ENCODE measurements at regions not wholly inside any gene's neighbourhood (a gene's known extent, or its start where the extent isn't known, plus 50 kb on each side); places are given as distances from the start of the nearest gene placed in this dataset.

DNA sequence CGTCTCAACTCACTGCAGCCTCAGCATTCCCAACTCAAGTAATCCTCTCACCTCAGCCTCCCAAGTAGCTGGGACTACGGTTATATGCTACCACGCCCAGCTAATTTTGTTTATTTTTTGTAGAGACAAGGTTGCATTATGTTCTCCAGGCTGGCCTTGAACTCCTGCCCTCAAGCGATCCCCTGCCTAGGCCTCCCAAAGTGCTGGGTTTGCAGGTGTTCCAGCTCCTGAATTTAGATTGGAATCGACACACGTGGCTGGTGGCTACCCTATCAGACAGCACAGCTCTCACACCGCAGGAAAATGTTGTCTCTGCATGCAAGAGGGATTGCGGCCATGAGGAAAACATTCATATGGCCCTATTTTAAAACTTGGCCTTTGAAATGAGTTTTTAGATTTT, 76.7 kb upstream of the GALNT2 start:
- 75 to 83% (median 79%) methylated on average over 8 of the region's 8 CpGs for whole genome bisulfite sequencing, 5 donors
- Histone ChIP-seq H3K36me3 (no peaks in the 10 kb centered on the region), H3K4me3 (no peak overlapping the region), H3K9me3 (no peaks in the 10 kb centered on the region), H3K4me1 (peaks cover 0 to 7% (median 1%) of the 10 kb centered on the region in 4 donors), H3K27ac (no peak overlapping the region), H3K27me3 (no peaks in the 10 kb centered on the region)
- no peak for DNase-seq
- no peak for TF ChIP-seq POLR2A (IDR thresholded peaks at IDR 0.05)
- TF ChIP-seq POLR2AphosphoS5 (IDR thresholded peaks at IDR 0.05): no peak
- no peak for TF ChIP-seq CTCF (IDR thresholded peaks at IDR 0.05)
- no peak for TF ChIP-seq EP300 (IDR thresholded peaks at IDR 0.05)
- intact Hi-C loops (cut with DNase I; ENCODE audit: low total_unique reads): no loop called here

GRCh38 chr1:229991104-229991513, 75.9 kb upstream of the GALNT2 start:
- no peak for DNase-seq
- Histone ChIP-seq H3K27ac (no peak overlapping the region), H3K4me1 (peaks cover 0 to 15% (median 4%) of the 10 kb centered on the region in 4 donors), H3K4me3 (no peak overlapping the region), H3K36me3 (no peaks in the 10 kb centered on the region), H3K9me3 (no peaks in the 10 kb centered on the region), H3K27me3 (no peaks in the 10 kb centered on the region)
- WGBS, 5 donors: 63 to 77% (median 75%) methylated on average over 8 of the region's 8 CpGs
- no peak for TF ChIP-seq CTCF (IDR thresholded peaks at IDR 0.05)
- TF ChIP-seq POLR2AphosphoS5 (IDR thresholded peaks at IDR 0.05): no peak
- no peak for TF ChIP-seq POLR2A (IDR thresholded peaks at IDR 0.05)
- intact Hi-C loops (cut with DNase I; ENCODE audit: low total_unique reads): no loop called here

DNA sequence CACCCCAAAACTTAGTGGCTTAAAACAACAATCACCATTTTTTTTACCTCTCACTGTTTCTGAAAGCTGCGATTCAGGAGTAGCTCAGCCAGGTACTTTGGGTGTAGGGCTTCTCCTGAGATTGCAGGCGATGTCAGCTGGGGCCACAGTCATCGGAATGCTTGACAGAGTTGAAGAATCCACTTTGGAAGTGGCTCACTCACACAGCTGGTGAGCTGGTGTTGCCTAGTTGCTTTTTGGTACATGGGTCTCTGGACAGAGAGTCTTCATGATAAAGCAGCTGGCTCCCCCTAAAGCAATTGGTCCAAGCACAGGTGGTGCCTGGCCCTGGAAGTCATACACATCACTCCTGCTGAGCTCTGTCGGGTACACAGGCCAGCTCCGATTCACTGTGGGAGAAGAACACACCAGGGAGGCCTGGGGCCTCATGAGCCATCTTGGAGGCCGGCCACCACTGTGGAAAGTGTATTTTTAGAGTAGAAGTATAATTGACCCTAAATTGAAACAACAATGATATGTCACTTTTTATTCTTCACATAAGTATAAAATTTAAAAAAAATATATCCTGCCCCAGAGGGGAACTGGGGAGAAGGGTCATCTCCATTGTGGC, 75.2 kb upstream of the GALNT2 start:
- intact Hi-C loops (cut with DNase I; ENCODE audit: low total_unique reads): no loop called here
- Histone ChIP-seq H3K4me3 (no peak overlapping the region), H3K9me3 (no peaks in the 10 kb centered on the region), H3K27me3 (no peaks in the 10 kb centered on the region), H3K36me3 (no peaks in the 10 kb centered on the region), H3K27ac (no peak overlapping the region), H3K4me1 (peaks cover 0 to 21% (median 4%) of the 10 kb centered on the region in 4 donors)
- no peak for TF ChIP-seq POLR2AphosphoS5 (IDR thresholded peaks at IDR 0.05)
- TF ChIP-seq CTCF (IDR thresholded peaks at IDR 0.05): no peak
- no peak for TF ChIP-seq EP300 (IDR thresholded peaks at IDR 0.05)
- TF ChIP-seq POLR2A (IDR thresholded peaks at IDR 0.05): no peak
- 80 to 92% (median 88%) methylated on average over 6 of the region's 6 CpGs for WGBS, 5 donors
- DNase-seq: no peak

DNA sequence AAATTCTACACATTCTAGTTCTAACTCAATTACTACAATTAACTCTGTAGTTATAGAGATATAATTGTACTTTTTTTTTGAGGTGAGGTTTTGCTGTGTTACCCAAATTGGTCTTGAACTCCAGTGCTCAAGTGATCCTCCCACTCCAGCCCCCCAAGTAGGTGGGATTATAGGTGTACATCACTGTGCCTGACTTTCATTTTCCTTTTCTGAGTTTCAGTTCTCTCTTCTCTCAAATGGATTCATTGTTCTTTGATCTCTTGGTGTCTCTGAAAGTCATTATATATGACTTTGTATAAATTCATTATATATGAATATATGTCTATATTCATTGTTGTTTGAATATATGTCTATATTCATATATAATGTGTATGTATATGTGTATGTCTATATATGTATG, 74.0 kb upstream of the GALNT2 start:
- H3K4me1 ChIP-seq: peaks cover 0 to 24% (median 4%) of the 10 kb centered on the region in 4 donors
- H3K4me3 ChIP-seq: no peak overlapping the region
- no peak overlapping the region for H3K27ac ChIP-seq

More for the DNA sequence above, 74.0 kb upstream of the GALNT2 start:
- Histone ChIP-seq H3K36me3 (no peaks in the 10 kb centered on the region), H3K27me3 (no peaks in the 10 kb centered on the region), H3K9me3 (no peaks in the 10 kb centered on the region)
- no peak for DNase-seq
- TF ChIP-seq POLR2A (IDR thresholded peaks at IDR 0.05) (no peak), CTCF (IDR thresholded peaks at IDR 0.05) (no peak), EP300 (IDR thresholded peaks at IDR 0.05) (no peak), POLR2AphosphoS5 (IDR thresholded peaks at IDR 0.05) (no peak)
- intact Hi-C loops (cut with DNase I; ENCODE audit: low total_unique reads): no loop called here

All from stomach (tissue), 8 donors.